GM10266 (cell line): ENCODE measurements at regions not wholly inside any gene's neighbourhood (a gene's known extent, or its start where the extent isn't known, plus 50 kb on each side); places are given as distances from the start of the nearest gene placed in this dataset.

ENCODE experiments used
- DNase-seq: peaks from one replicate; pipeline ENCODE4 v3.0.0; 2012; ENCODE audit errors: extremely low spot score
- CTCF ChIP-seq: IDR thresholded peaks from 2 replicates; pipeline ENCODE4 v1.5.1; 2012; ENCODE audit warnings: mild to moderate bottlenecking, low read depth; ENCODE audit not compliant: control insufficient read depth, insufficient read depth; ENCODE audit errors: missing control alignments

GRCh38 chr1:238257018-238257621, 366.4 kb upstream of the ZP4 start:
- DNase-seq = no peak
- no peak for TF ChIP-seq CTCF

GRCh38 chr1:238254935-238255334, 364.2 kb upstream of the ZP4 start:
- DNase-seq = no peak
- no peak for TF ChIP-seq CTCF

- DNase-seq = peak; percentile 19
Measured at GRCh38 chr1:238252033-238252802, 361.5 kb upstream of the ZP4 start.

GRCh38 chr1:238248356-238248755, 357.6 kb upstream of the ZP4 start:
- DNase-seq = no peak
- no peak for TF ChIP-seq CTCF

More at GRCh38 chr1:238252033-238252802, 361.5 kb upstream of the ZP4 start:
- peak; percentile 38 for TF ChIP-seq CTCF

- DNase-seq = no peak
- no peak for TF ChIP-seq CTCF
Measured at GRCh38 chr1:238242181-238242580, 351.5 kb upstream of the ZP4 start.

GRCh38 chr1:238241607-238242006, 350.9 kb upstream of the ZP4 start:
- TF ChIP-seq CTCF = no peak
- no peak for DNase-seq

- DNase-seq = no peak
- no peak for TF ChIP-seq CTCF
Measured at GRCh38 chr1:238239343-238239742, 348.6 kb upstream of the ZP4 start.
